NCI-H2107 treated with DMSO at 0.1 percent for 48 hours (cell line): ENCODE measurements at regions not wholly inside any gene's neighbourhood (a gene's known extent, or its start where the extent isn't known, plus 50 kb on each side); places are given as distances from the start of the nearest gene placed in this dataset.

ENCODE experiments used
- DNase-seq: peaks from one replicate; lab custom pipeline; 2025; ENCODE audit not compliant: unreplicated experiment; lab: John Stamatoyannopoulos, UW

- DNase-seq: peak; percentile 52
Measured at GRCh38 chr14:50038398-50039119, 77.8 kb downstream of the VCPKMT start.

- DNase-seq: no peak
Measured at GRCh38 chr14:50039120-50039517, 77.3 kb downstream of the VCPKMT start.

GRCh38 chr14:50039734-50040400, 76.5 kb downstream of the VCPKMT start:
- DNase-seq: no peak

GRCh38 chr14:50040401-50040775, 76.0 kb downstream of the VCPKMT start:
- no peak for DNase-seq

GRCh38 chr14:50040895-50041465, 75.4 kb downstream of the VCPKMT start:
- DNase-seq: no peak

GRCh38 chr14:50041980-50042379, 74.4 kb downstream of the VCPKMT start:
- no peak for DNase-seq

GRCh38 chr14:50044042-50044651, 72.2 kb downstream of the VCPKMT start:
- no peak for DNase-seq

- DNase-seq: no peak
Measured at GRCh38 chr14:50045039-50045711, 71.2 kb downstream of the VCPKMT start.

- DNase-seq: no peak
Measured at GRCh38 chr14:50045837-50046236, 70.5 kb downstream of the VCPKMT start.

GRCh38 chr14:50047274-50047676, 69.1 kb downstream of the VCPKMT start:
- no peak for DNase-seq

- no peak for DNase-seq
Measured at GRCh38 chr14:50049093-50049492, 67.3 kb downstream of the VCPKMT start.

- no peak for DNase-seq
Measured at GRCh38 chr14:50049703-50050570, 66.4 kb downstream of the VCPKMT start.

GRCh38 chr14:50051106-50051505, 65.3 kb downstream of the VCPKMT start:
- no peak for DNase-seq

GRCh38 chr14:50051706-50052105, 64.7 kb downstream of the VCPKMT start:
- no peak for DNase-seq

- DNase-seq: no peak
Measured at GRCh38 chr14:50052517-50052916, 63.9 kb downstream of the VCPKMT start.

GRCh38 chr14:50053935-50054334, 62.4 kb downstream of the VCPKMT start:
- no peak for DNase-seq

GRCh38 chr14:50055461-50056228, 60.7 kb downstream of the VCPKMT start:
- DNase-seq: no peak

- no peak for DNase-seq
Measured at GRCh38 chr14:50056435-50056834, 59.9 kb downstream of the VCPKMT start.

- no peak for DNase-seq
Measured at GRCh38 chr14:50057331-50057730, 59.0 kb downstream of the VCPKMT start.

- DNase-seq: no peak
Measured at GRCh38 chr14:50058113-50058512, 58.3 kb downstream of the VCPKMT start.
